Adrenal gland (tissue), 9 donors: ENCODE measurements at regions not wholly inside any gene's neighbourhood (a gene's known extent, or its start where the extent isn't known, plus 50 kb on each side); places are given as distances from the start of the nearest gene placed in this dataset.
A peak's percentile ranks its signal among the peaks of the same experiment; 100 is the strongest.

ENCODE experiments used
- DNase-seq, 7 donors: peaks; one replicate each; pipeline ENCODE4 v3.0.0-alpha.2; 2019 to 2020
- H3K27ac ChIP-seq, 5 donors: fragments of 200-600 bp; sonication (generic) in 4 of 5; 1 replicate in 3 of 5; 2 replicates in 2 of 5; pipeline versions ENCODE4 v1.5.1 to v1.8.0; 2016 to 2020; ENCODE audit warnings: mild to moderate bottlenecking in 1 of 5
- H3K27me3 ChIP-seq: fragments of 200-600 bp; 2 replicates; pipeline ENCODE4 v1.8.0; 2021
- H3K36me3 ChIP-seq, 2 donors: fragments of 200-600 bp; replicated peaks in 1 of 2; 1 replicate in 1 of 2; 2 replicates in 1 of 2; pipeline versions ENCODE4 v1.5.1 to v1.8.0; 2018 to 2022
- H3K4me1 ChIP-seq, 2 donors: fragments of 200-600 bp; replicated peaks in 1 of 2; 1 replicate in 1 of 2; 2 replicates in 1 of 2; pipeline versions ENCODE4 v1.5.1 to v1.8.0; 2018 to 2021
- H3K4me3 ChIP-seq, 4 donors: fragments of 200-600 bp; sonication (generic) in 3 of 4; one replicate each; pipeline ENCODE4 v1.5.1; 2016 to 2018
- H3K9me3 ChIP-seq, 3 donors: fragments of 200-600 bp; sonication (generic) in 1 of 3; replicated peaks in 1 of 3; 1 replicate in 2 of 3; 2 replicates in 1 of 3; pipeline versions ENCODE4 v1.5.1 to v1.8.0; 2016 to 2021
- CTCF ChIP-seq, 6 experiments: fragments of 450-650 bp in 4 of 6; fragments of 200-600 bp in 2 of 6; sonication (generic) in 1 of 6; IDR thresholded peaks; 1 replicate in 5 of 6; 2 replicates in 1 of 6; pipeline versions ENCODE4 v1.5.1 to v1.8.0; 2016 to 2021; ENCODE audit warnings: antibody characterized with exemption in 6 of 6, mild to moderate bottlenecking in 2 of 6, moderate library complexity in 1 of 6
- POLR2A ChIP-seq, 2 donors: fragments of 450-650 bp; IDR thresholded peaks; one replicate each; pipeline ENCODE4 v1.6.1; 2017; ENCODE audit warnings: antibody characterized with exemption in 2 of 2, mild to moderate bottlenecking in 2 of 2, moderate library complexity in 1 of 2
- WGBS, 4 donors: extraction: QIAGEN DNeasy Blood & Tissue Kit in 2 of 4; methylation state at CpG; one replicate each; pipeline versions ENCODE4 v1.1.5 to v1.1.7; 2013 to 2017; 5-methylcytosine and 5-hydroxymethylcytosine counted together
- intact Hi-C, 2 donors: fragments of 100-400 bp; cut with DNase I; formaldehyde crosslinking; loops; one replicate each; pipeline versions ENCODE4 v1.14.1 to v1.15.0; 2022 to 2023
- donor health status: healthy with polysubstance abuse.
- donor health status: Bipolar disorder and iron deficiency.
- donor health status: DM: yes; HTN: yes; CAD: no.
- donor health status: DM: no; HTN: no; CAD: no.
- donor health status: DM: no; HTN: no; CAD: no.

GRCh38 chr3:25043749-25044148, 384.3 kb upstream of the RARB start:
- H3K9me3 ChIP-seq = no peaks in the 10 kb centered on the region
- H3K4me1 ChIP-seq = peaks cover 0 to 6% of the 10 kb centered on the region in 2 donors
- no peaks in the 10 kb centered on the region for H3K27me3 ChIP-seq
- no peaks in the 10 kb centered on the region for H3K36me3 ChIP-seq
- no peak for DNase-seq
- H3K4me3 ChIP-seq = no peak overlapping the region
- H3K27ac ChIP-seq = no peak overlapping the region
- TF ChIP-seq CTCF (IDR thresholded peaks at IDR 0.05) (no peak), POLR2A (IDR thresholded peaks at IDR 0.05) (no peak)
- intact Hi-C loops = no loop called here
- 84 to 87% (median 86%) methylated on average over 3 of the region's 3 CpGs for WGBS, 4 donors

DNA sequence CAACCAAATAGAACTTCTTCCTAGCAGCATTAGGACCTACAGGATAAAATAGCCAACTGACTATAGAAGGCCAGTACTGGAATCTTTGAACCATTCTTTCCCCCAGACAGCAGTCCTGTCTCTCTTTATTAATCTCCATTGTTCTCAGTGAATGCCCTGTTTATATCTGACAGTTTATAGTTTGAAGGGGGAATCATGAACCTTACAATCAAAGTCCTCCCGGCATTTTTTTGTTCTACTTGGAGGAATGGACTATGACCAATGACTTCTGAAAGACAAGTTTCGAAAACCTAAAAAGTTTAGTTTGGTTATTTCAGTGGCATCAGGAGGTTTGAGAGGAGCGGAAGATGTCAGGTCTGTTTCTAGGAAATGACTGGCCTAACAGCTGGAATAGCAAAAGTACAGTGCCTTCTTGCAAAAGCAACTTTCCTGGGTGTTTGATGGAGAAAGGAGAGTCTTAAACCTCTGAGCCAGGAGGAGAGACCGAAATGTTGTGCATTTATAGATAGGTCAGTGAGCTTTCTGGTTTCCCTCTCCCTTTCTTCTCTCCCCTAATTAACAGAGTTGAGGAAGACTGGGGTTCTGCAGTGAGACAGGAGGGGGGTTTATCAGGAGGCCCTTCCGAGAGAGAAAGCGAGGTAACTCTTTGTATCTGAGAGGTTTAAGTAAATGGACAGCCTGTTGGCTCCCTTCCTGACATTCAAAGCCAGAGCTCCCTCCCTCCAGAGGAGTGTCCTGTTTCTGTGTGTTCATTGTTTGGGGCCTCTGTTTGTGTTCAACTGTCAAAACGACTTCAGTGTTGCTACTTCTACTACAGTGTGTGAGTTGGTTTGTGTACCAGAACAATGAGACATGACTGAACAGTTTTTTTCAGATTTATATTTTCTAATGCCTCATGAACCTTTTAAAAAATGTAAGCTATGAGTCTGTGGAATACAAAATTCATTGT, 383.0 kb upstream of the RARB start:
- TF ChIP-seq POLR2A (IDR thresholded peaks at IDR 0.05) = no peak
- TF ChIP-seq CTCF (IDR thresholded peaks at IDR 0.05) = no peak
- Histone ChIP-seq H3K27me3 (no peaks in the 10 kb centered on the region), H3K4me3 (no peak overlapping the region), H3K27ac (no peak overlapping the region), H3K9me3 (no peaks in the 10 kb centered on the region), H3K4me1 (peaks cover 0 to 6% of the 10 kb centered on the region in 2 donors), H3K36me3 (no peaks in the 10 kb centered on the region)
- DNase-seq = peak in 1 of 7 donors; percentile 2
- intact Hi-C loops = no loop called here
- 68 to 74% (median 72%) methylated on average over 7 of the region's 7 CpGs for WGBS, 4 donors

DNA sequence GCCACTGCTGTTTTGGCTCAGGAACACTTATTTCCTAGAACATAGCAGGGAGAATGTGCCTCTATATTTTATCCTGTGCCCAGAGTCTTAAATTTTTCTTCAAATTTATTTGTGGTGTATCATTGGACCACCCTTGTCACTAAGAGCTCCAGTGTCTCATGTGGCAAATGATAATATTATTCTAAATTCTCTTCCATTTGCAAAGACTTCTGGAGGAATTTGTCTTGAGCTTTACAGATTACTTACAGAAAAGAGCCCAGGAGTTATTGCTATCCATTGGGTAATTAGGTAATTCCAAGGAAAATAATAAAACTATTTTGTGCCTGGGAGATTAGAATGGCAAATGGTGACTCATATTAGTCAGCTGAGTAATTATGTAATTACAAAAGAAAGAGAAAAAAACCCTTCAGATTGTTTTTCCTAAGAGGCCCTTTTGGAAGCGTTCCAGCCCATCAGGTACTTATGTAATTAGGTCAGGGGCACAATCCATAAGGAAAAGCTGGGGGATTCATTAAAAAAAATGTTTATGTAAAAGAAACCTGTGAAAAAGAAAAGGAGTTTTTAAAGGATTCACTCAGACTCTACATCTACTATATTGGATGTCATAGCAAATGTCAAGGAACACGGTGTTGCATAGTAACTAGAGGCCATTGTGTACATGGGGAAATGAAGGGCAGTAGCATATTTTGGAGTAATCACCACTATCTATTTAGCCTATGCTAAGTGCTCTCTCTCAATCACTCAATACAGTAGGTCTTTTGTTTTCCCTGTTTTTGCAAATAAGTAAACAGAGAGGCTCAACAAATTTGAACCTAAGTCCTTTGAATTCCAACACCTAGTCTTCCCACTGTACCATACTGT, 380.9 kb upstream of the RARB start:
- Histone ChIP-seq H3K27ac (no peak overlapping the region), H3K9me3 (no peaks in the 10 kb centered on the region), H3K4me1 (peaks cover 0 to 6% of the 10 kb centered on the region in 2 donors), H3K36me3 (no peaks in the 10 kb centered on the region), H3K27me3 (no peaks in the 10 kb centered on the region), H3K4me3 (no peak overlapping the region)
- no peak for TF ChIP-seq POLR2A (IDR thresholded peaks at IDR 0.05)
- no peak for TF ChIP-seq CTCF (IDR thresholded peaks at IDR 0.05)
- DNase-seq = peak in 3 of 7 donors; percentile 10 to 32 (median 21)
- WGBS, 4 donors = 47 to 61% (median 53%) methylated on average over 2 of the region's 2 CpGs
- intact Hi-C loops = no loop called here

GRCh38 chr3:25049304-25049703, 378.8 kb upstream of the RARB start:
- intact Hi-C loops = no loop called here
- WGBS, 4 donors = 72 to 82% (median 77%) methylated on average over 3 of the region's 3 CpGs

More at GRCh38 chr3:25049304-25049703, 378.8 kb upstream of the RARB start:
- peaks cover 0 to 6% of the 10 kb centered on the region in 2 donors for H3K4me1 ChIP-seq
- no peaks in the 10 kb centered on the region for H3K36me3 ChIP-seq
- DNase-seq = no peak
- no peak overlapping the region for H3K27ac ChIP-seq
- H3K27me3 ChIP-seq = no peaks in the 10 kb centered on the region
- H3K9me3 ChIP-seq = no peaks in the 10 kb centered on the region
- H3K4me3 ChIP-seq = no peak overlapping the region
- no peak for TF ChIP-seq CTCF (IDR thresholded peaks at IDR 0.05)
- TF ChIP-seq POLR2A (IDR thresholded peaks at IDR 0.05) = no peak
